HG03175 (cell line): ENCODE measurements at regions not wholly inside any gene's neighbourhood (a gene's known extent, or its start where the extent isn't known, plus 50 kb on each side); places are given as distances from the start of the nearest gene placed in this dataset.

Source experiments
- ATAC-seq: cut with Tn5 transposase; IDR thresholded peaks from one replicate; pipeline ENCODE4 v1.9.1; 2021; ENCODE audit warnings: mild to moderate bottlenecking, moderate library complexity; ENCODE audit not compliant: unreplicated experiment

DNA sequence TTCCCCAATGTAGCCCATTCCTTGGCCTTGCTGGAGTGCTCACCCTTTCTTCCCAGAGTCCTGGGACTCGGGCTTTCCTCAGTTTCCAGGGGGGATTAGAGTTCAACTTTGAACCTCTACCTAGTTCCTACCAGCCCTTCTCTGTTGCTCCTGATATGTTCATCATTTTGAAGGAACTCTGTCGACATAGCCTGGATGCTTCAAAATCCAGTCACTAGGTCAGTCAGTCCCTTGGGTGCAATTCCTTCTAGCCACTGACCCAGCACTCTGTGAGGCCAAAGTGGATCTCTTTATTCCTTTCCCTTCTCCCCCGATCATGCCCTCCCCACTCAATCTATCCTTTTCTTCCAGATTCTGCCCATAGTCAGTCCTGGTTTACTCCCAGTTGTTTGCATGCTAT lies 72.3 kb upstream of the TMCC3 start:
- no peak for ATAC-seq

DNA sequence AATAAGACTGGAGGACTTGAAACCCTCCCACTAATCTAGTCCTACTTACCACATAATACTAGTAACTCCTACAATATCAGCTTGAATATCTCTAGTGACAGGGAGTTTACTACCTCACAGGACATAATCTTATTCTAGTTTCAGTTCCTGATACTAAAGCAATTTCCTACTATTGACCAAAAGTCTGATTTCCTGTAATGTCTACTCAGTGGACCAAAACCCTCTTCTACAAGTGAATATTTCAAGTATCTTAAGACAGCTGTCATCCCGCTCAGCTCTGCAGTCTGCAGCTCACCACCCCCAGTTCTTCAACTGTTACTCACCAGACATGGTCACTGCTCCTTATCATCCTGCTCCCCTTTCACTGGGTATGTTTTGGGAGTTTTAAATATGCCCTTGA lies 70.8 kb upstream of the TMCC3 start:
- ATAC-seq, result peak; percentile 94

DNA sequence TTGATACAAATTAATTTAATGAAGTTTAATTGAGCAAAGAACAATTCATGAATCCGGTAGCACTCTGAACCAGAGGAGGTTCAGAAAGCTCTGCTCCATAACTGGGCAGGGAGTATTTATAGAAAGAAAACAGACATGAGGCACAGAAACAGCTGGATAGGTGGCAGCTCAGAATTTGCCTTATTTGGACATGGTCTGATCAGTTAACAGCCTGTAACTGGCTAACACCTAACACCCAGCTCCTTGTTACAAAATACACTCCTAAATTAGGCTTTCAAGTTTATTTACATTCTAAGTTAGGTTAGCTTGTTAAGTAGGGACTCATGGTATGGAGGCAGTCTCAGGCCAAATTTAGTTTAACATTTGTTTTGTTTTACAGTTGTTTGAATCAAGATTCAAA lies 67.8 kb upstream of the TMCC3 start:
- ATAC-seq, result no peak

DNA sequence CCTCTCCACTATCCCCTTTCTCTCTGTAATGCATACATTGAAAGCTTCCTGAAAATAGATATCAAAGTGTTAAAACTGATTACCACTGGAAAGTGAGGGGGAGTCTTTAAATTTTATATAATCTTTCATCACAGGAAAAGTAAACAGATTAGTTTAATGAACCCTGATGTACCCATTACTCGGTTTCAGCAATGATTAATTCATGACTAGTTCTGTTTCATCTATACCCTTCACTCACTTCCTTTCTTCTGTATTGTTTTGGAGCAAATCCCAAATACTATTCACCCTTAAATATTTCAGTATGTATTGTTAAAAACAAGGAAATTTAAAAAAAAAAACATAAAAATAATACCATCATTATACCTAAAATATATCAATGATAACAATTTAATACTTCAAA lies 67.3 kb upstream of the TMCC3 start:
- ATAC-seq, result no peak

DNA sequence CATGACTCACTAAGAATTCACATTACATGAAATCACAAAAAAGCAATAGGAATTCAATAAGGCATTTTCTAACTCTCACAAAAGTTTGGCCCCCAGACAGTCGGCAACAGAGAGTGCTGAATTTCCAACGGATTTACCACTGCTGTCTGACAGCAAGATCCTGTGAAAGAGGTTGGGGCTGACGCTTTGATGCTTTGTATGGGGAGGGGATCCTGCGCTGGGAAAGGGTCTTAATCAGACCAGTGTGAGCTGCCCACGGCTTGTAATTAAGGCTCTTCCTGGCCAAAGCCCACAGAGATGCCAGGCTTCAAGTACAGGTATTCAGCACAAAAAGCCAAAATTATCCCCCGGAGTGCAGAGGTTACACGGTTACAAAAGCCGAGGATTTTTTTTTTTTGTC lies 66.8 kb upstream of the TMCC3 start:
- ATAC-seq, result no peak

DNA sequence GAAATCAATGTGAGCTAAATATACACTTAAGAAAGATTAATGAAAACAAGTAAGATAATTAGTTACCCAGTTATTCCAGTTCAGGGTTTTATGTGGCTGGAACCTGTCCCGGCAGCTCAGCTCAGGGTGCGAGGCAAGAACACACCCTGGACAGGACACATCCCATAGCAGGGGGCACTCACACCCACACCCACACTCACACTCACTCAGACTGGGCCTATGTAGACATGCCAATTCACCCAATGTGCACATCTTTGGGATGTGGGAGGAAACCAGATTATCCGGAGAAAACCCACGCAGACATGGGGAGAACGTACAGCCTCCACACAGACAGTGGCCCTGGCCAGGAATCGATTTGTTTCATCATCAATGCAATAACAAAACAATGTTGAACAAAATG lies 66.0 kb upstream of the TMCC3 start:
- ATAC-seq, result no peak

DNA sequence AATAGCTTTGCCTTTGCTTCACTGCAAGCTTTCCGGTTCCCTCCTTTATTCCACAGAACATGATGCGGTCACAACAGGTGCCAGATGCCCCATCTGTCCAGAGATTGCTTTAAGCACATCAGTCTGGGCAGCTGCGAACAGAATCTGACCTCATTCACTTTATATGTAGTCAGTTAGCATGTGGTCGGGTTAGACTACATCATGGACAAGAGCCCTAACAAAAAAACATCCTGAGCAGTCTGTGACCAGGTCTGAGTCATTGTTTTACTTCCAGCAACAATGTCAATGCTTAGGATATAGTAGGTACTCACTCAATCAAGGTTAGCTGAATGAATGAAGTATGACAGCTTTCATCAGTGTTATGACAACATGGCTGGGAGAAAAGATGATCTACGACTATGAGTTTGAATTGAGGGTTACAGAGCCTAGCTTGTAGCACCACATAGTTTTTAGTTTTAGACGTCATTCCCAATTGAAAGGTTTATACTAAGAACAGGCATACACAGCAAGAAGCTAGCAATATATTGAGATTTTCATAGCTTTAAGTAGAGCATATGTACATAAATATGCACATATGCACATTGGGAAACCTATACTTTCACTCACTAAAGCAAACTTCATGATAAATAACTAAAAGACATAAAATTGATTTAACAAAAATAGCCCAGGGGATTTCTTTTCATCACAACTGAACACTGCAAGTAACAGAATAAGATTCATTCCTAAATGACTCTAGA lies 64.2 kb upstream of the TMCC3 start:
- ATAC-seq, result no peak

DNA sequence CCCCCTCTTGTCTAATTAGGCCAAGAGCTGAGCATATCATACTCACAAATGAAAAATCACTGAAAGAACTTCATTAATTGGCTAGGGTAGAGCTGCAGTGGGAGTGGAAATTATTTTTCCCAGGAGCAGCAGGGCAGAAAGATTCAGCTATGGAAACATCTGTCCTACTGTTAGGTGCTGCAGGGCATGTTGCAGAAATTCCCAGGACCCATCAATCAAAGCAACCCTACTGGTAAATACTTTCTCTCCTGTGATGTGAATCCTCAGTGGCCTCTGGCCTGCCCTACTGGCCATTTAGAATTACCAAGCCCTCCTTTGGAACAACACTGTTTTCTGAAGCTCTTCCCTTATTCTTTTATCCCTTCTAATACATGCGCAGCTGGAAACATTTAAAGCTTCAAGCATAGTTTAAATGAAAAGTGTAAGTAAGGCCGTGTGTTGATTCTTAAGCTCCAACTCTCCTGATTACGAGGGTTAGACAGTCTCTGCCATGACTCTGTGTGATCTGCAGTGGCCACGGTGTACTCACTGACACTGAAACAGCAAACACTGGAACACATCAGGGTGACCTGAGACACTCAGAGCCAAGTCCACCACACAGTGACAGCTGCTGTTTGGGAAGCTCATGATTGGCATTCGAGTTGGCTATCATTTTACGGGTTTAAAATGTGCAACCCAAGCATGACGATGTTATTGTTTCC lies 62.6 kb upstream of the TMCC3 start:
- no peak for ATAC-seq

DNA sequence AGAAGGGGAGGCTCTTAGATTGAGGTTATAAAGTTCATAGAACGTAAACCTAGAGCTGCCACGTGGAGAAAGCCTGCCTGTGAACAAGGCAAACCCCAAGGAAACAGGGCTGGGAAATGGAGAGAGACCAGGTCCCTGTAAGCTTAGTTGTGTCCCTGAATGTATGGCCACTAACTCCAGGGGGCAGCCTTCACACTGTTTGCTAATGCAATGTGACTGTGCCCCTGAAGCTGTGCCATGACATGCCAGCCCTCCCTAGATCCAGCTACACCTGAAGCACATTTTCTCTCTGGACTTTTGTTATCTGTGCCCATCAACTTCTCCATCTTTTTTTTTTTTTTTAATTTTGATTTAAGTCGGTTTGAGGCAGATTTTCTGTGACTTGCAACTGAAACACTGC lies 60.6 kb upstream of the TMCC3 start:
- ATAC-seq, result no peak

DNA sequence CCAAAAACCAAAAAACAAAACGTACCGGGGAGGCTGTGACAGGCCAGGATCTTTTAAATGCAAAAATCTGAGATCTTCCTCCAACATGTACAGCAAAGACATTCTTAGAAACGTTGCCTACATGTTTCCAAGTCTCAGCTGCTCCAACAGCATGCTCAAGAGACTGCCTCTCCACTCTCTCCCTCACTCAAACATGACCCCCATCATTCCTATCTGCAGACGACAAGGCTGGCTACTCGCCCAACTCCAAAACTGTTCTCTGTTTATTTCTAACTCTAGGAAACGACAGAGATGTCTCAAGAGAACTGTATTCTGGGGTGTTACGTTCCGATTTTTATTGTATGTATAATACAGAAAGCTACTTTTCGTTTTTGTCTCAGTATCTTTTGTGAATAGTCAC lies 57.5 kb upstream of the TMCC3 start:
- no peak for ATAC-seq

DNA sequence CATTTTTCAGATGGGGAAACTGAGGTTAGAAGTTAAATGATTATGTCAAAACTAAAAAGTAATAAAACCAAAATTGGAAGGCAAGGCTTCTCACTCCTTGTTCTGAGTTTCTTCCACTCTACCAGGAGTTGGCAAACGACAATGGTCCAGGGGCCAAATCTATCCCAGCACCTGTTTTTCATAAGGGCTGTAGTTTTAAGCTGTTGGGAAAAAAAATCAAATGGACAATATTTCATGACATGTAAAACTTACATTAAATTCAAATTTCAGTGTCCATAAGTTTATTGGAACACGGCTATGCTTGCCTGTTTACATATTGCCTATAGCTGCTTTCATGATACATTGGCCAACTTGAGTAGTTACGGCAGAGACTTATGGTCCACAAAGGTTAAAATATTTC lies 56.7 kb upstream of the TMCC3 start:
- no peak for ATAC-seq

DNA sequence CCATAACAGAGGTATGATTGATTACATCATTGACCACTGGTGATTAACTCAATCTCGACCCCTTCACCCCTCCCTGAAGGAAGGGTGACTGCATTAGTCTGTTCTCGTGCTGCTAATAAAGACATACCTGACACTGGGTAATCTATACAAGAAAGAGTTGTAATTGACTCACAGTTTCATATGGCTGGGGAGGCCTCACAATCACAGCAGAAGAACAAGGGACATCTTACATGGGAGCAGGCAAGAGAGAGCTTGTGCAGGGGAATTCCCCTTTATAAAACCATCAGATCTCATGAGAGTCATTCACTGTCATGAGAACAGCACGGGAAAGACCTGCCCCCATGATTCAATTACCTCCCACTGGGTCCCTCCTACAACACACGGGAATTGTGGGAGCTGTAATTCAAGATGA lies 55.9 kb upstream of the TMCC3 start:
- no peak for ATAC-seq

DNA sequence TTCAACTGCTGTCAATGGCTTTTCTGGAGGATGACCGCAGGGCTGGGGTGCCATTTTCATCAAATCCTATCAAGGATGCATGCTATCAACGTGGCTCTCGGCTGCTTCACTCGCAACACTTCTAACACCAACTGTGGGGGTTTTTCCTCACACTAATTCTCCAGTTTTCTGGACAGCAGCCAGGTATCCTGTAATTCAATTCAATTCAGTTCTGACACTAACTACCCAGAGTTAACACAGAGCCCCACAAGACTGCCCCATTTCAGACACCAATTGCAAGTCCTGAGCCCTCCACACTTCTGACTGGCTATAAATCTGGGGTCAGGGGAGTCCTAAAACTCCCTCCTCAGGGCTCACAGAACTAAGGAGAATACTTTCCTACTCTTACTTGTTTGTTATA lies 55.3 kb upstream of the TMCC3 start:
- ATAC-seq, result no peak

DNA sequence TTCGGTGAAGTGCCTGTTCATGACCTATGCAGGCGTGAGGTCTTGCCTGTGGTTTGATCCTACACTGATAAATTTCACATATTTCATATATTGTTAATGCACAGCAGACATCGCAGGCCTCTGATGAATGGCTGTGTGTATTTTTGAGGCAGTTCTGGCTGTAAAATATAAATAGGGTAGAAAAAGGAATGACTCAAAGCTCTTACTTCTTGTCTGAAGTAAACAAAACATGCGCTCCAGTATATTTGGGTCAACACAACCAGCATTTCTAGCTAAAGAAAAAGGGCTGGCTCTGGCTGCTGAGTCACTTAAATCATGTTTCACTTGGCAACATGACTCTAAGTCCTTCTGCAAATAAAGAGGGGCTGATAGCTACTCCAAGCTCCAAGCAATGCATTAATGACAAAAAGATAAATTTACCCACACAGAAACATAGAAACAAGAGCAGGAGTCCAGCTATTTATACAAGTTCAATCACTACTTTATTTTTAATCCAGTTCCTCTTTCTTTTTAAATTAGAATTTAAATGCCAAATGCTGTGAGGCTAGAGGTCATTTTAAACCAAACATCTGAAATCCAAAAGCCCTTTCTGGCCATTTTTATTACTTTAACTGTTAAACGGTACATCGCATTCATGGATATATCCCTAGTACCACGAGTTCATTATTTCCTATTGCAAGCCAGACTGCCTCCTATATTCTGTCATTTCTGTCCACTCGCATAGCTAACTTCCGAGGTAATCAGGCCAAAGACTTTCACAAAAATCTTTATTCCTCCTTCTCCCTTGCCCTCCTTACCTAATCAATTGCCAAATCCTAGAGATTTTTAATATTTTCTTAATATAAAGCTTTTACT lies 54.3 kb upstream of the TMCC3 start:
- ATAC-seq, result no peak

DNA sequence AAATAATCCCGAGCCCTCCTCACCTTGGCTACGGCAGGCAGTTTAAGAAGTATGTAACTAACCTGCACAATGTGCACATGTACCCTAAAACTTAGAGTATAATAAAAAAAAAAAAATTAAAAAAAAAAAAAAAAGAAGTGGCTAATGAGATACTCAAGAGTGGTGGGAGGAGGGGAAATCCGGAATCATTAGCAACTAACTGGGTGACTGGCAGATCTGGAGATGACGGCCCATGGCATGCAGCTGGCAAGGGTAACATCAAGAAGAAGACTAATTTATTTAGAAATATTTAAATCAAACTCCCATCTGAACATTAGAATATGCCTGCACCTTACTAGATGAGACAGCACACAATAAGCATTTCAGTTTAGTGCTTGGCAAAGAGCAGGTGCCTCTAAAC lies 52.3 kb upstream of the TMCC3 start:
- ATAC-seq, result no peak

DNA sequence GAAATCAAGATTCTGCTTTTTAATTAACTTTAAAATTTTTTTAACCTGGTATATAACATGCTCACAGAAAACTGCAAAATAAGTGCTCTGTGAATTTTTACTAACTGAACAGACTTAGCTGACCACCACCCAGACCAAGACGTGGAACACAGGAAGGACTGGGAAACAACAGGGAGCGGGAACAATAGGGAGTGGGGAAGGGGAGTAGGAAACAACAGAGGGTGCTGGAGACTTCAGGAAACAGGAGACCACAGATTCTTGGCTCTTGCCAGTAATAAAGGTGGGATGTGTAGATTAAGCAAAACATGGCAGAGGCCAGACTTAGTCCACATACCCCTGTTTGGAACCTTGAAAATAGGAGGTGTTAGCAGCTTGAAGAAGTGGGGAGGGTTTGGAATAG lies 51.4 kb upstream of the TMCC3 start:
- no peak for ATAC-seq

DNA sequence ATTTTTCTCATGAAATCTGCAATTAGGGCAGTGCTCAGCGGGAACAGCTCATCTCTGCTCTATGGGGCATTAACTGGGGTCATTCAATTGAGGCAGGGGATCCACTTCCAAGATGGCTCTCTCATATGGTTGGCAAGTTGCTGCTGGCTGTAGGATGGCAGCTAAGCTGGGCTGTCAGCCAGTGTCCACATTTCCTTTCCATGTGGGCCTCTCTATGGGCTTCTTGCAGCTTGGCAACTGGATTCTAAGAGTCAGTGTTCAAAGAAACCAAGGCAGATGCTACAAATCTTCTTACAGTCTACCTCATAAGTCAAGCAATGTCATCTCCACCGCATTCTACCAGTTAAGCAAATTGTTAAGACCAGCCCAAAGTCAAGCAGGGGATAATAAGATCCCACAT lies 50.3 kb upstream of the TMCC3 start:
- no peak for ATAC-seq
